Liver (tissue), 8 donors: ENCODE measurements at regions not wholly inside any gene's neighbourhood (a gene's known extent, or its start where the extent isn't known, plus 50 kb on each side); places are given as distances from the start of the nearest gene placed in this dataset.

ENCODE experiments used
- DNase-seq: peaks from one replicate; pipeline ENCODE4 v3.0.0-alpha.2; 2017; ENCODE audit warnings: low spot score
- H3K27ac ChIP-seq, 2 donors: one replicate each; pipeline ENCODE4 v1.7.0; 2013; ENCODE audit warnings: inconsistent platforms in 2 of 2, low read length in 2 of 2, control low read depth in 1 of 2, low read depth in 1 of 2, mild to moderate bottlenecking in 1 of 2
- H3K27me3 ChIP-seq, 4 donors: one replicate each; pipeline versions ENCODE4 v1.6.1 to v1.7.0; 2013; ENCODE audit warnings: low read length in 3 of 4, inconsistent platforms in 1 of 4, mild to moderate bottlenecking in 1 of 4, moderate library complexity in 1 of 4; ENCODE audit not compliant: control insufficient read depth in 4 of 4, insufficient read depth in 4 of 4
- H3K36me3 ChIP-seq, 4 donors: one replicate each; pipeline versions ENCODE4 v1.6.1 to v1.7.0; 2013; ENCODE audit warnings: low read length in 3 of 4, mild to moderate bottlenecking in 3 of 4, low read depth in 1 of 4, moderate library complexity in 1 of 4; ENCODE audit not compliant: control insufficient read depth in 4 of 4, insufficient read depth in 3 of 4
- H3K4me1 ChIP-seq, 4 donors: one replicate each; pipeline versions ENCODE4 v1.6.1 to v1.7.0; 2013; ENCODE audit warnings: low read length in 3 of 4, mild to moderate bottlenecking in 3 of 4, moderate library complexity in 1 of 4; ENCODE audit not compliant: control insufficient read depth in 4 of 4, insufficient read depth in 4 of 4
- H3K4me3 ChIP-seq, 3 donors: one replicate each; pipeline versions ENCODE4 v1.6.1 to v1.7.0; 2013; ENCODE audit warnings: low read length in 3 of 3, control low read depth in 1 of 3, low read depth in 1 of 3, mild to moderate bottlenecking in 1 of 3
- H3K9ac ChIP-seq, 2 donors: one replicate each; pipeline ENCODE4 v1.7.0; 2013; ENCODE audit warnings: low read length in 2 of 2, mild to moderate bottlenecking in 2 of 2, moderate library complexity in 2 of 2, control low read depth in 1 of 2, low read depth in 1 of 2
- H3K9me3 ChIP-seq, 4 donors: one replicate each; pipeline versions ENCODE4 v1.6.1 to v1.7.0; 2013; ENCODE audit warnings: low read length in 3 of 4; ENCODE audit not compliant: control insufficient read depth in 4 of 4
- ATF3 ChIP-seq: IDR thresholded peaks from 2 replicates; pipeline ENCODE4 v1.6.1; 2016; ENCODE audit warnings: antibody characterized with exemption
- CTCF ChIP-seq: fragments of 150-350 bp; IDR thresholded peaks from 2 replicates; pipeline ENCODE4 v1.5.1; 2017; ENCODE audit warnings: improper control_type of control experiment, low read depth, low read length; ENCODE audit not compliant: missing input control
- EGR1 ChIP-seq, 2 donors: IDR thresholded peaks; 2 replicates each; pipeline ENCODE4 v1.6.1; 2016 to 2018; ENCODE audit warnings: antibody characterized with exemption in 2 of 2, low read depth in 2 of 2
- FOXA1 ChIP-seq: IDR thresholded peaks from 2 replicates; pipeline ENCODE4 v1.6.1; 2016; ENCODE audit warnings: antibody characterized with exemption
- FOXA2 ChIP-seq: IDR thresholded peaks from 2 replicates; pipeline ENCODE4 v1.6.1; 2016; ENCODE audit warnings: antibody characterized with exemption
- GABPA ChIP-seq, 2 donors: IDR thresholded peaks in 1 of 2; conservative IDR thresholded peaks in 1 of 2; 2 replicates each; pipeline ENCODE4 v1.6.1; 2016; ENCODE audit warnings: antibody characterized with exemption in 2 of 2, mild to moderate bottlenecking in 1 of 2, moderate library complexity in 1 of 2
- HNF4A ChIP-seq, 2 donors: conservative IDR thresholded peaks; 2 replicates each; pipeline ENCODE4 v1.6.1; 2016; ENCODE audit warnings: antibody characterized with exemption in 2 of 2, mild to moderate bottlenecking in 2 of 2
- HNF4G ChIP-seq: IDR thresholded peaks from 2 replicates; pipeline ENCODE4 v1.6.1; 2016; ENCODE audit warnings: antibody characterized with exemption
- JUND ChIP-seq, 2 donors: IDR thresholded peaks; 2 replicates each; pipeline ENCODE4 v1.6.1; 2016; ENCODE audit warnings: antibody characterized with exemption in 2 of 2
- MAX ChIP-seq: IDR thresholded peaks from 2 replicates; pipeline ENCODE4 v1.6.1; 2016; ENCODE audit warnings: antibody characterized with exemption
- NR2F2 ChIP-seq: IDR thresholded peaks from 2 replicates; pipeline ENCODE4 v1.6.1; 2016; ENCODE audit warnings: antibody characterized with exemption
- RAD21 ChIP-seq, 2 donors: IDR thresholded peaks; 2 replicates each; pipeline ENCODE4 v1.6.1; 2016; ENCODE audit warnings: antibody characterized with exemption in 2 of 2, mild to moderate bottlenecking in 2 of 2
- REST ChIP-seq: IDR thresholded peaks from 2 replicates; pipeline ENCODE4 v1.6.1; 2016; ENCODE audit warnings: antibody characterized with exemption, mild to moderate bottlenecking
- RXRA ChIP-seq, 2 donors: IDR thresholded peaks; 2 replicates each; pipeline ENCODE4 v1.6.1; 2017 to 2018; ENCODE audit warnings: antibody characterized with exemption in 2 of 2, mild to moderate bottlenecking in 1 of 2
- SP1 ChIP-seq: IDR thresholded peaks from 2 replicates; pipeline ENCODE4 v1.6.1; 2018; ENCODE audit warnings: antibody characterized with exemption, mild to moderate bottlenecking
- TAF1 ChIP-seq: conservative IDR thresholded peaks from 2 replicates; pipeline ENCODE4 v1.6.1; 2016; ENCODE audit warnings: antibody characterized with exemption, mild to moderate bottlenecking
- YY1 ChIP-seq: IDR thresholded peaks from 2 replicates; pipeline ENCODE4 v1.6.1; 2016; ENCODE audit warnings: antibody characterized with exemption, mild to moderate bottlenecking
- ZBTB33 ChIP-seq: IDR thresholded peaks from 2 replicates; pipeline ENCODE4 v1.6.1; 2016; ENCODE audit warnings: antibody characterized with exemption
- WGBS: extraction: QIAGEN DNeasy Blood & Tissue Kit; methylation state at CpG from one replicate; pipeline ENCODE4 v1.1.7; 2013; 5-methylcytosine and 5-hydroxymethylcytosine counted together
- donor health status: healthy.
- donor health status: healthy.
- donor health status: healthy.
- donor health status: healthy.
- donor health status: healthy.

- H3K36me3 ChIP-seq = no peaks in the 10 kb centered on the region
- TF ChIP-seq YY1 (no peak), HNF4G (no peak), SP1 (no peak), JUND (IDR thresholded peaks at IDR 0.05) (no peak), EGR1 (IDR thresholded peaks at IDR 0.05; ENCODE audit: low read depth in 2 of 2) (no peak), ATF3 (no peak), RAD21 (IDR thresholded peaks at IDR 0.05) (no peak), FOXA1 (no peak), NR2F2 (no peak), FOXA2 (no peak), MAX (no peak), HNF4A (conservative IDR thresholded peaks at IDR 0.05) (no peak), GABPA (IDR thresholded peaks at IDR 0.05 in 1 of 2, conservative IDR thresholded peaks at IDR 0.05 in 1 of 2) (no peak), ZBTB33 (no peak), TAF1 (no peak), CTCF (no peak), RXRA (IDR thresholded peaks at IDR 0.05) (no peak), REST (no peak)
- no peak overlapping the region for H3K27ac ChIP-seq
- H3K4me1 ChIP-seq = no peaks in the 10 kb centered on the region
- no peak overlapping the region for H3K9ac ChIP-seq
- no peaks in the 10 kb centered on the region for H3K9me3 ChIP-seq
- no peak for DNase-seq
- no peaks in the 10 kb centered on the region for H3K27me3 ChIP-seq
- no peak overlapping the region for H3K4me3 ChIP-seq
These were observed 196.9 kb downstream of the SH2D4B start for GRCh38 chr10:80734589-80734988.

GRCh38 chr10:80737209-80737608 lies 199.5 kb downstream of the SH2D4B start:
- no peak for DNase-seq
- Histone ChIP-seq H3K9me3 (no peaks in the 10 kb centered on the region), H3K27ac (no peak overlapping the region), H3K4me1 (peaks cover 0 to 1% (median 0%) of the 10 kb centered on the region in 4 donors), H3K4me3 (no peak overlapping the region), H3K9ac (no peak overlapping the region), H3K36me3 (no peaks in the 10 kb centered on the region), H3K27me3 (peaks cover 0 to 3% (median 0%) of the 10 kb centered on the region in 4 donors)
- 72% methylated on average over 2 of the region's 2 CpGs for WGBS
- TF ChIP-seq FOXA2 (no peak), HNF4G (no peak), RAD21 (IDR thresholded peaks at IDR 0.05) (no peak), HNF4A (conservative IDR thresholded peaks at IDR 0.05) (no peak), RXRA (IDR thresholded peaks at IDR 0.05) (no peak), CTCF (no peak), JUND (IDR thresholded peaks at IDR 0.05) (no peak), SP1 (no peak), NR2F2 (no peak), EGR1 (IDR thresholded peaks at IDR 0.05; ENCODE audit: low read depth in 2 of 2) (no peak), ATF3 (no peak), MAX (no peak)
